HG03442 (cell line): ENCODE measurements at regions not wholly inside any gene's neighbourhood (a gene's known extent, or its start where the extent isn't known, plus 50 kb on each side); places are given as distances from the start of the nearest gene placed in this dataset.
"Not testable (repeated sequence)": the region's sequence is repeated elsewhere in the genome, so short reads cannot be mapped to it uniquely, and the experiment has no call there.

Experiments
- ATAC-seq: cut with Tn5 transposase; IDR thresholded peaks from one replicate; pipeline ENCODE4 v1.9.1; 2021; ENCODE audit warnings: mild to moderate bottlenecking, moderate library complexity; ENCODE audit not compliant: unreplicated experiment

DNA sequence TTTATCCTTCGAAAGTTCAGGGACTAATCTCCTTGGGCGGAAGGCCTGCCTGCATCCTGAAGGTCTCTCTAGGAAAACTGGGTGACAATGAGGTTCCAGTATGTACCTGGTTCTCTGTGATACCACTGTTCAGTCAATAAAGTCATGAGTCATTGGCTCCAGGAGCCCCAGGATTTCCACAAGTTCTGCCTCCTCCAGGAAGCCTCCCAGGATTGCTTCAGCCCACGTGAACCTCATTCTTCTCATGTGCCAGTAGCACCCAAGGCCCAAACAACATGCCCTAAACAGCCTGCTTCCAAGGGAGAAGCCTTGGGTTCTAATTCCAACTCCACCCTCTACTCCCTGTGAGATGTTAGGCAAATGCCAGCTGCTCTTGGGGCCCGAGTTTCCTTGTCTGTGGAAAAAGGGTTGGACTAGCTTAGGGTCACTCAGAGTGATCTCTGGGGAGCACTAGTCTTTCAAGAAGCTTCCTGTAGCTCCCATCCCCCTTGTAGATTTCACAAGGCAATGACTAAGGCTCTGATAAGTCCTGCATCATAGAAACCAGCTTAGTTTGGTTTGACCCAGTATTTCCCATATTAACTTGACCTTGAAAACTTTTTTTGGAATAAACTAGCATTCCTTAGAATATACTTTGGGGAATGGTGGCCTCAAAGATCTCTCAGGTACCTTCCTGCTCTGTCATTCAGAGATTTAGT, 118.3 kb upstream of the ATP2B2 start:
- no peak for ATAC-seq

DNA sequence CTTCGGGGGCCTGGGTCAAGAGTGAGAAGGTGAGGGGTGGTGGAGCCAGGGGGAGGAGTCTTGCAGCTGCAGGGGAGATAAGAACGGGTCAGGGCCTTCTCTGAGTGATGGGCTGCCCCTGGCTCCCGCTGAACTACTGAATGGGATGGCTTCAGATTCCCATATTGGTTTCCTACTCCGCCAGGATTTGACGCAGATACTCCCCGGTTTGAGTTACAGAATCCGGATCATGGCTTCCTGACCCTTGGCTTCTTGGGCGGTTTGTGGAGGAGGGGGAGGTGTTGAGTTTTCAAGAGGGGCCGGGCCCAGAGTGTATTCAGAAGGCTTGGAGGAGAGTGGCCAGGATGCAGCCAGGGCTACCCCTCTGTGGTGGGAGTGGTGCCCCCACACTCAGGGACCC, 119.9 kb upstream of the ATP2B2 start:
- ATAC-seq = no peak

DNA sequence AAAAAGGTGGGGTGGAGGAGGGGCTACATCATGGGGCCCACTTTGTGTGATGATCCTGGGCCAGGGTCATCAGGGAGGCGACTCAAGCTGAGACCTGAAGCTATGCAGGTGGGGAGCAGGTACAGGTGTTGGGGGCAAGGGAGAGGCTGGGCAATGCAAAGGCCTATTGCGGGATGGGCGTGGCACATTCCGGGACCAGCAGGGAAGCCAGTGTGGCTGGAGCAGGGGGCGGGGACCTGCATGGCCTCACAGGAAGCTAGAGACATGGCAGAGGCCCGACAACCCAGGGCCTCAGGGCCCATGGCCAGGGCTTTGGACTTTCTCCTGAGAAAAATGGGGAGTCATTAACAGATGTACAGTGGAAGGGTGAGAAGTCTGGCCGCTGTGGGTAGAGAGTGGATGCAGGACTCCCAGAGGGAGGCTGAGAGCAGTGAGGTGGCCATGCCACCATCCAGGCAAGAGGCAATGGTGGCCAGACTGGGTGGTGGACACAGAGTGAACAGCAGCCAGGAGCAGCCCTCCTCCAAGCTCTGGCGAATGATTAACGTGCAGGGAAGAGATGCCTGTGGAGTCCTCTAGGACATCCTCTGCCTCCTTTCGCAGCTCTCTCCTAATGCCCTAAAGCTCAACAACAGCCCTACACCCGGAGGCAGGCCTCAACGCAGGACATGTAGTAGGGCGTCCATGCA, 122.6 kb upstream of the ATP2B2 start:
- no peak for ATAC-seq

DNA sequence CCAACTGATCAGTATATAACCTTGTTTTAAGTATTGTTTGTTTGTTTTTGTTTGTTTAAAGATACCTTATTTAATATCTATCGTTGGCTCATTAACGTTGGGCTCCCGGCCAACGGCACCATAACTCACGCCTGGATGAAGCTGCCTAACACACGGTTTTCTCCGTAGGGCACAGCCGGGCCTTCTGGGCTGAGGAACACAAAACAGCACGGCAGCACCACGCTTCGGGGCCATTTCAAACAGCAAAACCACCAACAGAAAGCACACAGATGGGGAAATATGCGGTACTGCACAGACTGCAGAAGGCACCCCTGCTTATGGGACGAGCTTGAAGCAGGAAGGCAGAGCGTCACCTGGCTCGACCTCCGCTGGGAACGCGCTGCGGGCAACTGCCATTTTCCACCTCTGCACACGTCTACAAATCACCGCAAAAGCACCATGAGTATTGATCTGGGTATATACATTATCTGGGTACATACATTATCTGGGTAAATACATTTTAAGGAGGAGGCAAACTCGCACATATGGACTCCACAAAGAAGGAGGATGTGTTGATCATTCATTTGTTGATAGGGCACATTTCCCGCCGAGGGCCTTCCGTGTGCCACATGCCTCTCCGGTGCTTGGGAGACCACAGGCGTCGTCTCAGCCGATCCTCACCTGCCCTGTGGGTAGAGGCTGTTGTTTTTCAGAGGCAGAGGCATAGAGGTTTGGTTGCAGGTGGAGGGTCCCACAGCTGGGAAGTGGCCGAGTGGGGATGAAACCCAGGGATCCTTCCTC, 123.7 kb upstream of the ATP2B2 start:
- no peak for ATAC-seq

DNA sequence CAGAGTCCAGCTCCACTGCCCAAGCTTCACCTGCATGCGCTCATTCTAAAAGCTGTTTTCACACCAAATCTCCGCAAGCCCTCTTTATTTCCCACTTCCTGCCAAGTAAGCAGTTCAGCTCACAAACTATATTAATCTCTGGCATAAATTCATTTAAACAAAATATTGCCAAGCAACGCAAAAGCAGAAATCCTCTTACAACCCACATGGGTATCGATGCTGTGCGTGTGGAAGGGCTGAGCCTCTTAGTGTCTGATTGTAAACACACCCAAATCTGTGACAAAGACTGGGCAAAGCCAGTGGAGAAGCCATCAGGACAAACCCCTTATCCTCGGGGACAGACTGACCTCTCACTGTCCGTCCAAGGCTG, 124.3 kb upstream of the ATP2B2 start:
- no peak for ATAC-seq

DNA sequence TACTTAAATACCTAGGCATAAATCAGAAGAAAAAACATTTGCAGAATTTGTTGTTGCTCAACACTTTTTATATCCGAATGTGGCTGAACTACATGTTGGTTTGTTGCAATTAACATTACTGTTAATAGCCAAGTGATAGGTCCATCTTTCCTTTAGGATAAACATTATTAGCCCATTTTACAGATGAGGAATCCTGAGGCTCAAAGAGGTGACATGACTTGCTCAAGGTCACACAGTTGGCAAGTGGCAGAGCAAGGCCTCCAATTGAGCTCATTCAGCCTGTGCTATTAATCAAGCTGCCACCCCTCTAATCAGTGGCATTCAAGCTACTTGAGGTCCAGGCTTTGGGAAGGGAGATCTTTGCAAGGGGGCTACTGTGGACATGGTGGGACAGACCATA, 125.8 kb upstream of the ATP2B2 start:
- no peak for ATAC-seq

DNA sequence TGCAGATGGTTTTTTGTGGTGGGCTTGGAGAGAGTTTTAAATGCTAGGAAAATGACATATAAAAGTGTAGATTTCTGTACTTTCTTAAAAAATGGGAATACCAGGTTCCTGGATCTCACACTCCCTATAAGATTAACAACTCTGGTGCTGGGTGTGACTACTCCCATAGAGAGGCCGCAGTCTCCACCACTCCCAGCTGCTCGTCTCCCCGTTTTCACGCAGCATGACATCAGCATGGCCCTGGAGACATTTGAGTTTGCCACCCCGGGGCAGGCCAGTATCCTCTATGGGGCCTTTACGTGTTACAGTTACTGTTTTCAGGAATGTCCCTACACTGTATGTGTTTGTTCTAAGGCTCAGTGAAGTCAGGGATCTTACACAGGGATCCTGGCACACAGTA, 126.7 kb upstream of the ATP2B2 start:
- ATAC-seq = no peak

DNA sequence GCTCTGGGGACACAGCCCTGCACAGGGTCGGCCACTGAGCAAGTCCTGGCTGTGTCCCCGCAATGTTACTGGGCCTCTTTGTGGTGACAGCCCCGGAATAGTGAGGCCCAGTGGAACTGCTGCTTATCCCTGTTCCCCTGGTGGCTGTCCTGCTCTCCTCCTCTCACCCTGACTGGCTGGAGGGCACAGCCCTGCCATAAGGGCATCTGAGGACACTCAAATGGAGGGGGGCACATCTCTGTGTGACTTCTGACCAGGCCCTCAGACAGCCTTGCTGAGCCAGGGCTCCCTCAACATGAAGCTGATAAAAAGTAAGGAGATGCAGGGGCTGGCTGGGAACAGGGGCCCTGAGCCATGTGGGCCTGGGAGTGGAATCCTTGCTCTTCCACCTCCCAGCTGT, 127.4 kb upstream of the ATP2B2 start:
- ATAC-seq = no peak

DNA sequence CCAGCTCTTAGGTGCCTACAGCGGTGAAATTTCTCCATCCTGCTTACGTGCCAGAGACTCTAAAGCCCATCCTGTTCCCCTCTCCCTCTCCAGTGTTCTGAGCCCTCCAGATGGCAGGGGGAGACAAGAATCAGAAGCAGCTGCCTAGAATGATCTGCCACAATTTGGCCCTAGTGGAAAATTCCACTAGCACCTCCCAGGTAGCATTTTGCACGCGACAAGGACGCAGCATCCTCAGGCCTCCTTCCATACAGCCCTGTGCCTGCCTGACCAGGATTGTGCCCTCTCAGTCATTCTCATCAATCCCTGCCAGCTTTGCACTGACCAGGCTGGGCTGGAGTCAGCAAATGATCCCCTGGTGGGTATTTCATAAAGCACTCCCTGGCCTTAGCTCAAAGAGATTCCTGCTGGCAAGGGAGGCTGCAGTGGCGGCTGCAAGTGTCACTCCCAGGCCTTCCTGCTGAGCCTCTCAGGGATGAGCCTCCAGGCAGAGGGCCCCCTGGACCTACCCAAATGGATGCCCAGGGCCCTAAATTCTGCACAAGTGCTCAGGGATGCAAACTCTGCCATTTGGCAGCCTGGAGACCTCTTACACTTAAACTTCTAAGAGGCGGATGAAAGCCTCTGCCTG, 130.2 kb upstream of the ATP2B2 start:
- ATAC-seq = no peak

DNA sequence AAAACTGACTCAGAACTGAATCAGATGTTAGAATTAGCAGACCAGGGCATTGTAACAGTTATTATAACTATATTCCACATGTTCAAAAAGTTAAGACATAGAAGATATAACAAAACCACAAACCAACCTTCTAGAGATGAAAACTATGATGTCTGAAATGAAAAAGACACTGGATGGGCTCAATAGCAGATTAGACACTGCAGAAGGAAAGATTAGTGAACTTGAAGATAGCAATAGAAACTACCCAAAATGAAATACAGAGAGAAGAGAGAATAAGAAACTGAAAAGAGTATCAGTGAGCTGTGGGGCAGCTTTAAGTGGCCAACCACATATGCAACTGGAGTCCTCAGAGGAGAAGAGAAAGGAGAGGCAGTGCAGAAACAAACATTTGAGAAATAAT, 132.0 kb upstream of the ATP2B2 start:
- ATAC-seq = no peak

DNA sequence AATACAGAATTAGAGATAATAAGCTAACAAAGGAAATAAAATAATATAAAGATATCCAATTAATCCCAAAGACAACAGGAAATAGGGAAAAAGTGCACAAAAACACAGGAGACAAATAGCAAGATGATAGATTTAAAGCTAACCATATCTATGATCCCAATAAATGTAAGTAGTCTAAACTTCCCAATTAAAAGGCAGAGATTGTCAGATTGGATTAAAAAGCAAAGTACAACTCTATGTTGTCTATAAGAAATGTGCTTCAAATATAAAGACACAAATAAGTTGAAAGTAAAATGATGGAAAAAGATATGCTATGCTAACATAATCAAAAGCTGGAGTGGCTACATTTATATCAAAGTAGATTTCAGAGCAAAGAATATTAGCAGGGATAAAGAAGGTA, 133.1 kb upstream of the ATP2B2 start:
- ATAC-seq = no peak

DNA sequence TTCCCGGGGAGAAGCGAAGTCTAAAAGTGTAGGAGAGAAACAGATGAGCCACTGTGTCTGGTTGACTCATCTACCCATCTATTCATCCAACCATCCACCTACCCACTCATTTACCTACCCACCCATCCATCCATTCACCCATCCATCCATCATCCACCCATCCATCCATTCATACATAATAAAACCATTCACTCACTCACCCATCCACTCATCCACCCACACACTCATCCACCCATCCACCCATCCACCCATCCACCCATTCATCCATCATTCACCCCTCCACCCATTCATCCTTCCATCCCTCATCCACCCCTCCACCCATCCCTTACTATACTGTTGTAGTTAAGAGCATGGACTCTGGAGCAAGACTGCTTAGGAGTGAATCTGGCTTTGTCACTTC, 136.4 kb upstream of the ATP2B2 start:
- ATAC-seq = no peak

DNA sequence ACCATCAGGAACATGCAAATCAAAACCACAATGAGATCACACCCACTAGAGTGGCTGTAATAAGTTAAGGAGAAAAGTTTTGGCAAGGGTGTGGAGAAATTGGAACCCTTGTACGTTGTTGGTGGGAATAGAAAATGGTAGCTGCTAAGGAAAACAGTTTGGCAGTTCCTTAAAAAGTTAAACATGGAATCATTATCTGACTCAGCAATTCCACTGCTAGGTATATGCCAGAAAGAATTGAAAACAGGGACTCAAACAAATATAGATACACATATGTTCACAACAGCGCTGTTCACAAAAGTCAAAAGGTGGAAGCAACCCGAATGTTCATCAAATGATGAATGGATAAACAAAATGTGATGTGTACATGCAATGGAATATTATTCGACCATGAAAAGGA, 138.8 kb upstream of the ATP2B2 start:
- ATAC-seq = no peak

DNA sequence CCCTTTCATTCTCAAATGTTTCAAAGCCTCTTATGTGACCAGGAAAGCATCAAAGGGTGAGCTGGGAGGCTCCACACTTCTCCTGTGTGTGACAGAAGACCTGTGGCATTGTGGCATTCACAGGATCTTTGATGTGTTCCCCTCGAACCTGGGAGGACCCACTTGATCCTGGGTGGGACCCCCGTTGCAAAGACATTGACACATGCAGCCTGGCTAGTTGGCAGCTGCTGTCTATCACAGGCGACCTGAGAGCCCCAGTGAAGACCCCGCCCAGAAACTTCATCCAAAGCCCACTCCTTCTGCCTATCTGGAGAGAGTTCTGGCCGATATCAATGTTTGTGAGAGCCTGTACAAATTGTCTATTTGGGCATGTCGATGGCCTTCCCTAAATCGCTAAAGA, 140.4 kb upstream of the ATP2B2 start:
- no peak for ATAC-seq

DNA sequence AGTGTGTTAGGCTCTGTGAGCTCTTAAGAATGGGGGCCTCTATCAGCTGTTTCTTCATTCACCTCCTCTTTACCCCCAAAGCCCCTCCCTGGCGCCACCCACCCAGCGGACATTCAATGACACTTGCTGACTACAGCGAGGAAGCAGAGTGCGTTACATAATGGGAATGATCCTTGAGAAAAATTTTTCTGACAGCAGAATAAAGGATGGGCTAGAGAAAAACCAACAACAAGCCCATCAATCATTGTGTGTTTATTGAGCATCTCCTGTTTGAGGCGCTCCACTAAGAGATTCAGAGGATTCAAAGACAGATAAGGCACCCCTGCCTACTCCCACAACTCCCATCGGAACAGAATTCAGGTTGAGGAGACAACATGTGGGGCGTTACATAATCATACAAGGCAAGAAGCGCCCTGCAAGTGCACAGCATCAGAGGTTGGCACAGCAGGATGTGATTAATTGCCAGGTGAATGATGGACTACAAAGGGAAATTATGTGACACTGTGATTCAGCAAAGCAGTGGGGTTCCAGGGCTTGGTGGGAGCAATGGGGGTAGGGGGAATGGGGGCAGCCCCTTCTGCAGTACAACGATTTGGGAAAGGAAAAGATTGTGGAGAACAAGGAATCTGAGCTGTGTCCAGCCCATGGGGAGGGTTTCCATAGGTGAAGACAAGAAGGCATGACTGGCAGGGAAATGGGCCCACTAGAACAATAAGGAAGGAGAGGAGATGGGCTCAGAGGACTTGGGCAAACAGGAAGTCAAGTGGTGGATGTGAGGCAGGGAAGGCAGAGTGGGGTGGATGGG, 141.3 kb upstream of the ATP2B2 start:
- ATAC-seq = no peak

DNA sequence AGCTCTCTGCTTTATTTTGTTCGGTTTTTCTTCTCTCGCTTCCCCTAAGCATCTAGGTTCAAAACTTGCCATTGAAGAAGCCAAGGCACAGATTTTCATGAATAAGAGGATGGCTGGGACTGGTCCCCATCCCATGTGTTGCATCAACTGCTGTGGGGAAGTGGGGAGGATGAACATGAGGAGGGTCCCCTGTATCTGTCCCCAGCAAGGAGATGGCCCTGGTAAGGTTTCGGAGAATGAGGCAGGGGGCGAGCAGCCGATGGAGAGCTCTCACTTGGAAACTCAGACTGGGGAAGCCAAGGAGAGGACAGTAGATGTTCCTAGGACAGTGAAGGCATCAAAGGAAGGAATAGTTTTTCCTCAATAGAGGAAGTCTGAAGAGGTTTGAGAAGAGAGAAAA, 142.0 kb upstream of the ATP2B2 start:
- ATAC-seq = no peak

DNA sequence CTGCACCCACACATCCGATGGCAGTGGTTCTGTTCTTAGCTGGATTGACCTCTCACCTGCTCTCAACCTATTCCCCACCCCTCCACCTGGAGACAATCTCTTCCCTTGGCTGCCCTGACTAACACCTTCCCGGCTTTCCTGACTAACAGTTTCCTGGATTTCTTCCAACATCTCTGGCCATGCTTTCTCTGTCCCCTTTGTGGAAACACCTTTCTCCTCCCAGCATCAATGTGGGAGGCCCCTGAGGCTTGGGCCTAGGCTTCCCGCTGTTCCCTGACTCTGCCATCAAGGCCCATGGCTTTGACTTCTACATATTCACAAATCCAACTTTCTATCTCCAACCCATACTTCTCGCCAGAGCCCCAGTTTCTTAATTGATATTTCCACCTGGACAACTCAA, 142.8 kb upstream of the ATP2B2 start:
- no peak for ATAC-seq

DNA sequence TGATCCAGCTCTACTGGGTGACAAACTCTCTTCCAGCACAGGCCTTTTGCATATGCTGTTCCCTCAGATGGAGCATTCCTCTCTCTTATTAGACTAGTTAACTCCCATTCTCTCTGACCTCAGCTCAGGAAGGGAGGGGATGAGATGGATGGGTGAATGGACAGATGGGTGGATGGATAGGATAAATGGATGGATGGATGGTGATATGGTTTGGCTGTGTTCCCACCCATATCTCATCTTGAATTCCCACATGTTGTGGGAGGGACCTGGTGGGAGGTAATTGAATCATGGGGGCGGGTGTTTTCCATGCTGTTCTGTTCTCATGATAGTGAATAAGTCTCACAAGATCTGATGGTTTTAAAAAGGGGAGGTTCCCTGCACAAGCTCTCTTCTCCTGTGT, 144.1 kb upstream of the ATP2B2 start:
- ATAC-seq = not testable (repeated sequence)

DNA sequence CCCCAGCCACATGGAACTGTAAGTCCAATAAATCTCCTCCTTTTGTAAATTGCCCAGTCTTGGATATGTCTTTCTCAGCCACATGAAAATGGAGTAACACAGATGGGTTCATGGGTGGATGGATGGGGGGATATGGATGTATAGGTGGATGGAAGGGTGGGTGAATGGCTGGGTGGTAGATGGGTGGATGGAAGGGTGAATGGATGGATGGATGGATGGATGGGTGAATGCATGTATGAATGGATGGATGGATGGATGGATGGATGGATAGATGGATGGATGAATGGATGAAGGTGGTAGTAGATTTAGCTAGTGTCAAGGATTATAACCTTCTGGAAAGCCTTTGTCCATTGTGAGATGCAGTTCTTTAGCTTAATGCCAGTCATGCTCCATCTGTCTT, 146.1 kb upstream of the ATP2B2 start:
- ATAC-seq = no peak

DNA sequence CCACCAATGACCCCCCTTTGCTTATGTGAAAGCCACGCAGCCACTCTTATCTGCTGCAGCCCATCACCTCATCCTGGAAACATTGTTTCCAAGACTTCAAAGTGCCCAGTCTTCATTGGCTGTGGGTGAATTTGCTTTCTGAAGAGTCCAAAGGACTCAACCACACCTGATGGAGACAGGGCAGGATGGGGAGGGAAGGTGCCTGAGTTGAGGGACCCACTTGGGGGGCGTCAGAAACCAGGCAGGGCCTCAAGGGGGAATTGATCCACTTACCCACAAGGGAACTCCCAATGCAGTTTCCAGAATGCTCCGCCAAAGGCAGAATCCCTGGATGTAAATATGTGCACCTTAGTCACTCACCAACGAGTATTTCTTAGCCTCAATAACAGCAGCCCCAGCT, 147.9 kb upstream of the ATP2B2 start:
- no peak for ATAC-seq
